ENCODE measurements at regions not wholly inside any gene's neighbourhood (a gene's known extent, or its start where the extent isn't known, plus 50 kb on each side); places are given as distances from the start of the nearest gene placed in this dataset.

- no peak for TF ChIP-seq GLIS3 (CRISPR knock-in tag; IDR thresholded peaks at IDR 0.05)
- TF ChIP-seq ARNTL (CRISPR knock-in tag; IDR thresholded peaks at IDR 0.05; ENCODE audit: borderline replicate concordance, low read depth) = no peak
- TF ChIP-seq RARB (CRISPR knock-in tag; IDR thresholded peaks at IDR 0.05) = no peak
- no peak for TF ChIP-seq ZNF8 (CRISPR knock-in tag; IDR thresholded peaks at IDR 0.05)
- no peak for TF ChIP-seq ZFP30 (CRISPR knock-in tag; IDR thresholded peaks at IDR 0.05)
- no peak for TF ChIP-seq CSDC2 (CRISPR knock-in tag; IDR thresholded peaks at IDR 0.05)
- no peak for TF ChIP-seq POU6F1 (CRISPR knock-in tag; IDR thresholded peaks at IDR 0.05; ENCODE audit: borderline replicate concordance, low read depth)
- no peak for TF ChIP-seq TSHZ2 (CRISPR knock-in tag; IDR thresholded peaks at IDR 0.05)
- no peak for TF ChIP-seq ISL1 (CRISPR knock-in tag; IDR thresholded peaks at IDR 0.05)
- no peak for TF ChIP-seq CREB5 (CRISPR knock-in tag; IDR thresholded peaks at IDR 0.05; ENCODE audit: low read depth)
- TF ChIP-seq CSRNP3 (CRISPR knock-in tag; IDR thresholded peaks at IDR 0.05) = no peak
- TF ChIP-seq PATZ1 (CRISPR knock-in tag; IDR thresholded peaks at IDR 0.05; ENCODE audit: borderline replicate concordance) = no peak
- no peak for TF ChIP-seq ZNF565 (CRISPR knock-in tag; conservative IDR thresholded peaks at IDR 0.05; ENCODE audit: low read depth)
- TF ChIP-seq ZFP3 (CRISPR knock-in tag; IDR thresholded peaks at IDR 0.05) = no peak
Measured at GRCh38 chr4:138775489-138775888, 240.1 kb upstream of the NOCT start.

Data from SK-N-SH treated with all-trans-retinoic acid at 6 μM for 48 hours (cell line).